DOHH2 (cell line): ENCODE measurements at regions not wholly inside any gene's neighbourhood (a gene's known extent, or its start where the extent isn't known, plus 50 kb on each side); places are given as distances from the start of the nearest gene placed in this dataset.

ENCODE experiments used
- CTCF ChIP-seq: fragments of 200-600 bp; sonication (generic); IDR thresholded peaks from one replicate; pipeline ENCODE4 v1.5.1; 2014; ENCODE audit warnings: antibody characterized with exemption, mild to moderate bottlenecking, low read depth, low read length; ENCODE audit not compliant: poor library complexity, severe bottlenecking
- EZH2phosphoT487 ChIP-seq: fragments of 200-600 bp; sonication (generic); IDR thresholded peaks from 2 replicates; pipeline ENCODE4 v1.6.1; 2017; ENCODE audit warnings: borderline replicate concordance, mild to moderate bottlenecking, antibody characterized with exemption, low read length, moderate library complexity, mixed read lengths

GRCh38 chr2:144015036-144015435, 504.9 kb downstream of the ZEB2 start:
- no peak for TF ChIP-seq CTCF
- TF ChIP-seq EZH2phosphoT487: no peak
